CD4-positive, alpha-beta T cell (primary cell): ENCODE measurements at regions not wholly inside any gene's neighbourhood (a gene's known extent, or its start where the extent isn't known, plus 50 kb on each side); places are given as distances from the start of the nearest gene placed in this dataset.

Source experiments
- ATAC-seq: fragments of 200-7000 bp; cut with Tn5 transposase; one replicate; pipeline ENCODE4 v1.10.0; 2022; ENCODE audit warnings: mild to moderate bottlenecking; ENCODE audit not compliant: poor library complexity
- CTCF ChIA-PET: fragments of 350-600 bp; sonication (Branson Sonifier 250); formaldehyde crosslinking; loops from one replicate; lab custom pipeline; 2021; ENCODE audit warnings: antibody characterized with exemption, inconsistent platforms; lab: Charles Lee
- POLR2A ChIA-PET: fragments of 350-600 bp; sonication (Branson Sonifier 250); formaldehyde crosslinking; loops from one replicate; lab custom pipeline; 2021; ENCODE audit warnings: antibody characterized with exemption, inconsistent platforms; lab: Charles Lee
- DNase-seq, 14 experiments: peaks; one replicate each; pipeline ENCODE4 v3.0.0-alpha.2; 2013 to 2020; ENCODE audit warnings: mixed read lengths in 2 of 14
- H3K27ac ChIP-seq, 2 donors: one replicate each; pipeline versions ENCODE4 v1.5.1 to v1.7.0; 2013; ENCODE audit warnings: low read length in 2 of 2, low read depth in 1 of 2, mild to moderate bottlenecking in 1 of 2
- H3K27me3 ChIP-seq, 2 experiments: 1 replicate in 1 of 2; 2 replicates in 1 of 2; pipeline versions ENCODE4 v1.6.1 to v1.7.0; 2013; ENCODE audit warnings: low read length in 2 of 2, control low read depth in 1 of 2, mild to moderate bottlenecking in 1 of 2, moderate library complexity in 1 of 2; ENCODE audit not compliant: insufficient read depth in 2 of 2, control insufficient read depth in 1 of 2
- H3K36me3 ChIP-seq: one replicate; pipeline ENCODE4 v1.6.1; 2013; ENCODE audit warnings: low read length, control low read depth; ENCODE audit not compliant: insufficient read depth
- H3K4me1 ChIP-seq: one replicate; pipeline ENCODE4 v1.6.1; 2013; ENCODE audit warnings: low read length, control low read depth; ENCODE audit not compliant: insufficient read depth
- H3K4me3 ChIP-seq: one replicate; pipeline ENCODE4 v1.5.1; 2013; ENCODE audit warnings: mild to moderate bottlenecking, low read length, moderate library complexity
- H3K9me3 ChIP-seq, 2 experiments: 1 replicate in 1 of 2; 2 replicates in 1 of 2; pipeline versions ENCODE4 v1.6.1 to v1.7.0; 2013; ENCODE audit warnings: low read length in 2 of 2, mild to moderate bottlenecking in 2 of 2, control low read depth in 1 of 2, moderate library complexity in 1 of 2; ENCODE audit not compliant: control insufficient read depth in 1 of 2, insufficient read depth in 1 of 2
- H3K27ac Mint-ChIP-seq: one replicate; pipeline ENCODE4 v1.8.0; 2020; ENCODE audit warnings: mixed read lengths
- H3K27me3 Mint-ChIP-seq: one replicate; pipeline ENCODE4 v1.8.0; 2021; ENCODE audit warnings: mixed read lengths
- H3K36me3 Mint-ChIP-seq: one replicate; pipeline ENCODE4 v1.8.0; 2021; ENCODE audit warnings: low read depth, mixed read lengths
- H3K4me1 Mint-ChIP-seq: one replicate; pipeline ENCODE4 v1.8.0; 2021; ENCODE audit warnings: low read depth, mixed read lengths
- H3K4me3 Mint-ChIP-seq: one replicate; pipeline ENCODE4 v1.8.0; 2020; ENCODE audit warnings: mild to moderate bottlenecking, mixed read lengths
- H3K9me3 Mint-ChIP-seq: one replicate; pipeline ENCODE4 v1.8.0; 2020; ENCODE audit warnings: mixed read lengths
- CTCF ChIP-seq: fragments of 200-600 bp; IDR thresholded peaks from one replicate; pipeline ENCODE4 v1.8.0; 2022; ENCODE audit warnings: antibody characterized with exemption, mild to moderate bottlenecking
- intact Hi-C, 2 experiments: fragments of 100-400 bp; cut with DNase I in 1 of 2; cut with micrococcal nuclease in 1 of 2; formaldehyde crosslinking; loops; one replicate each; pipeline versions ENCODE4 v1.15.1 to v1.9.0; 2023 to 2025; cut with DNase I, micrococcal nuclease

GRCh38 chr16:61549327-61549726 lies 486.9 kb downstream of the CDH8 start:
- Mint-ChIP-seq H3K36me3 (no peaks in the 10 kb centered on the region), H3K4me3 (no peak overlapping the region), H3K27me3 (no peaks in the 10 kb centered on the region), H3K27ac (no peak overlapping the region), H3K9me3 (peaks cover 7% of the 10 kb centered on the region), H3K4me1 (no peaks in the 10 kb centered on the region)
- H3K36me3 ChIP-seq, result no peaks in the 10 kb centered on the region
- no peak overlapping the region for H3K27ac ChIP-seq
- ChIA-PET CTCF (no interaction called here), POLR2A (no interaction called here)
- no peaks in the 10 kb centered on the region for H3K4me1 ChIP-seq
- intact Hi-C loops, result no loop called here
- no peak for ATAC-seq
- DNase-seq, result no peak
- peaks cover 0 to 8% of the 10 kb centered on the region in 2 experiments for H3K9me3 ChIP-seq
- no peak for TF ChIP-seq CTCF
- H3K4me3 ChIP-seq, result no peak overlapping the region
- no peaks in the 10 kb centered on the region for H3K27me3 ChIP-seq

GRCh38 chr16:61547626-61548025 lies 488.6 kb downstream of the CDH8 start:
- peaks cover 15% of the 10 kb centered on the region for H3K9me3 Mint-ChIP-seq
- ATAC-seq (no peak), DNase-seq (no peak)
- no peak overlapping the region for H3K27ac ChIP-seq
- no peaks in the 10 kb centered on the region for H3K36me3 ChIP-seq
- POLR2A ChIA-PET, result no interaction called here
- H3K9me3 ChIP-seq, result peaks cover 0 to 8% of the 10 kb centered on the region in 2 experiments
- H3K27ac Mint-ChIP-seq, result no peak overlapping the region
- TF ChIP-seq CTCF, result no peak
- H3K4me1 ChIP-seq, result no peaks in the 10 kb centered on the region
- no peaks in the 10 kb centered on the region for H3K27me3 ChIP-seq
- intact Hi-C loops, result no loop called here
- no peak overlapping the region for H3K4me3 ChIP-seq
- CTCF ChIA-PET, result no interaction called here
- no peaks in the 10 kb centered on the region for H3K36me3 Mint-ChIP-seq
- no peaks in the 10 kb centered on the region for H3K4me1 Mint-ChIP-seq
- no peak overlapping the region for H3K4me3 Mint-ChIP-seq
- H3K27me3 Mint-ChIP-seq, result no peaks in the 10 kb centered on the region

GRCh38 chr16:61544165-61544564 lies 492.1 kb downstream of the CDH8 start:
- ChIA-PET POLR2A (no interaction called here), CTCF (no interaction called here)
- Histone ChIP-seq H3K4me3 (no peak overlapping the region), H3K9me3 (peaks cover 5 to 9% of the 10 kb centered on the region in 2 experiments), H3K27ac (no peak overlapping the region), H3K36me3 (no peaks in the 10 kb centered on the region), H3K27me3 (no peaks in the 10 kb centered on the region), H3K4me1 (no peaks in the 10 kb centered on the region)
- peaks cover 18% of the 10 kb centered on the region for H3K9me3 Mint-ChIP-seq
- H3K4me1 Mint-ChIP-seq, result no peaks in the 10 kb centered on the region
- no peak for TF ChIP-seq CTCF
- no peak overlapping the region for H3K27ac Mint-ChIP-seq
- H3K36me3 Mint-ChIP-seq, result no peaks in the 10 kb centered on the region
- no peaks in the 10 kb centered on the region for H3K27me3 Mint-ChIP-seq
- no peak for ATAC-seq
- no peak for DNase-seq
- no peak overlapping the region for H3K4me3 Mint-ChIP-seq
- intact Hi-C loops, result no loop called here
